OCI-LY1 (cell line): ENCODE measurements at regions not wholly inside any gene's neighbourhood (a gene's known extent, or its start where the extent isn't known, plus 50 kb on each side); places are given as distances from the start of the nearest gene placed in this dataset.

Experiments
- H2AFZ ChIP-seq: fragments of 200-600 bp; sonication (generic), shearing (Covaris generic); 2 replicates; pipeline ENCODE4 v1.6.0; 2014; ENCODE audit warnings: antibody characterized with exemption, mild to moderate bottlenecking, low read length
- H3F3A ChIP-seq: fragments of 200-600 bp; sonication (generic), shearing (Covaris generic); 2 replicates; pipeline ENCODE4 v1.6.0; 2014; ENCODE audit warnings: mild to moderate bottlenecking, antibody characterized with exemption, low read length, moderate library complexity; ENCODE audit not compliant: insufficient read depth
- H3K27ac ChIP-seq: fragments of 200-600 bp; sonication (generic); 2 replicates; pipeline ENCODE4 v1.5.1; 2014; ENCODE audit warnings: low read length, mixed run types, mild to moderate bottlenecking, low read depth; ENCODE audit not compliant: poor library complexity, severe bottlenecking
- H3K27me3 ChIP-seq: fragments of 200-600 bp; sonication (generic); 2 replicates; pipeline ENCODE4 v1.6.0; 2014; ENCODE audit warnings: antibody characterized with exemption, mild to moderate bottlenecking, low read length, moderate library complexity; ENCODE audit not compliant: insufficient read depth
- H3K36me3 ChIP-seq: fragments of 200-600 bp; sonication (generic); 2 replicates; pipeline ENCODE4 v1.6.1; 2014; ENCODE audit warnings: mild to moderate bottlenecking, antibody characterized with exemption, low read length, moderate library complexity, mixed read lengths; ENCODE audit not compliant: insufficient read depth
- H3K4me1 ChIP-seq: fragments of 200-600 bp; sonication (generic); 2 replicates; pipeline ENCODE4 v1.5.1; 2014; ENCODE audit warnings: mild to moderate bottlenecking, low read length, moderate library complexity; ENCODE audit not compliant: insufficient read depth, severe bottlenecking
- H3K4me2 ChIP-seq: fragments of 200-600 bp; sonication (generic), shearing (Covaris generic); 2 replicates; pipeline ENCODE4 v1.6.1; 2014; ENCODE audit warnings: low read length
- H3K4me3 ChIP-seq: fragments of 200-600 bp; sonication (generic); 2 replicates; pipeline ENCODE4 v1.5.1; 2014; ENCODE audit warnings: low read length, low read depth, mild to moderate bottlenecking, mixed read lengths; ENCODE audit not compliant: poor library complexity, severe bottlenecking
- H3K79me2 ChIP-seq: fragments of 200-600 bp; shearing (Covaris generic); 2 replicates; pipeline ENCODE4 v1.6.1; 2016; ENCODE audit warnings: mixed run types, low read length, mixed read lengths; ENCODE audit not compliant: insufficient read depth
- H3K9ac ChIP-seq: fragments of 200-600 bp; sonication (generic), shearing (Covaris generic); 2 replicates; pipeline ENCODE4 v1.6.1; 2014; ENCODE audit warnings: mild to moderate bottlenecking, low read length, mixed read lengths
- H3K9me2 ChIP-seq: fragments of 200-600 bp; sonication (generic), shearing (Covaris generic); 2 replicates; pipeline ENCODE4 v1.6.1; 2014; ENCODE audit warnings: low read depth, mild to moderate bottlenecking, low read length, mixed read lengths
- H3K9me3 ChIP-seq: fragments of 200-600 bp; shearing (Covaris generic); 2 replicates; pipeline ENCODE4 v1.6.1; 2014; ENCODE audit warnings: low read length, mixed read lengths
- H4K20me1 ChIP-seq: fragments of 200-600 bp; sonication (generic), shearing (Covaris generic); 2 replicates; pipeline ENCODE4 v1.6.0; 2016; ENCODE audit warnings: mild to moderate bottlenecking, low read length; ENCODE audit not compliant: insufficient read depth
- EZH2 ChIP-seq: fragments of 200-600 bp; sonication (generic), shearing (Covaris generic); IDR thresholded peaks from 2 replicates; pipeline ENCODE4 v1.8.0; 2017; ENCODE audit warnings: borderline replicate concordance, mixed run types, mild to moderate bottlenecking, antibody characterized with exemption, low read length, moderate library complexity, mixed read lengths
- TF ChIP-seq, protein P1 (sequence below): fragments of 200-600 bp; sonication (generic), shearing (Covaris generic); IDR thresholded peaks from 2 replicates; pipeline ENCODE4 v1.5.1; 2017; ENCODE audit warnings: mild to moderate bottlenecking, antibody characterized with exemption, low read length, moderate library complexity, mixed read lengths

DNA sequence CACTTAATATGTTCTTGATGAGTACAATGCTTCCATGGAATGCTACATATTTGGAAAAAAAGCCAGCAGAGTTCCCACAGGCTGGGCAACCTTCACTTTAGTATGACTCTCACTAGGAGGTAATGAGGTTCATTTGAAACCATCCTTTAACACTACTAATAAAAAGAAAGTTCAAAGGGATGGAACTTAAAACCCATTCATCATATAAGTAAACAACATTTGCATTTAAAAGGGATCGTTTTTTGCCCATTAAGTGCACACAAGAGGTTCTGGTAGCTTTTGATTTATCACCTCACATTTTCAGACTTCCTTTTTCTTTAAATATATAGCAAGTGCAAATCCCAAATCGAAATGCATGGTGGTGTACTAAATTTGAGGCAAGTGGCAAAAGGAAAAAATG, 270.8 kb upstream of the DCC start:
- no peaks in the 10 kb centered on the region for H4K20me1 ChIP-seq
- no peak overlapping the region for H3K27ac ChIP-seq
- no peaks in the 10 kb centered on the region for H3K27me3 ChIP-seq
- H3K79me2 ChIP-seq = no peaks in the 10 kb centered on the region
- H3K4me1 ChIP-seq = no peaks in the 10 kb centered on the region
- H3F3A ChIP-seq = no peaks in the 10 kb centered on the region
- no peak for TF ChIP-seq EZH2
- TF ChIP-seq, protein P1, sequence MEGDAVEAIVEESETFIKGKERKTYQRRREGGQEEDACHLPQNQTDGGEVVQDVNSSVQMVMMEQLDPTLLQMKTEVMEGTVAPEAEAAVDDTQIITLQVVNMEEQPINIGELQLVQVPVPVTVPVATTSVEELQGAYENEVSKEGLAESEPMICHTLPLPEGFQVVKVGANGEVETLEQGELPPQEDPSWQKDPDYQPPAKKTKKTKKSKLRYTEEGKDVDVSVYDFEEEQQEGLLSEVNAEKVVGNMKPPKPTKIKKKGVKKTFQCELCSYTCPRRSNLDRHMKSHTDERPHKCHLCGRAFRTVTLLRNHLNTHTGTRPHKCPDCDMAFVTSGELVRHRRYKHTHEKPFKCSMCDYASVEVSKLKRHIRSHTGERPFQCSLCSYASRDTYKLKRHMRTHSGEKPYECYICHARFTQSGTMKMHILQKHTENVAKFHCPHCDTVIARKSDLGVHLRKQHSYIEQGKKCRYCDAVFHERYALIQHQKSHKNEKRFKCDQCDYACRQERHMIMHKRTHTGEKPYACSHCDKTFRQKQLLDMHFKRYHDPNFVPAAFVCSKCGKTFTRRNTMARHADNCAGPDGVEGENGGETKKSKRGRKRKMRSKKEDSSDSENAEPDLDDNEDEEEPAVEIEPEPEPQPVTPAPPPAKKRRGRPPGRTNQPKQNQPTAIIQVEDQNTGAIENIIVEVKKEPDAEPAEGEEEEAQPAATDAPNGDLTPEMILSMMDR = no peak
- no peak overlapping the region for H3K4me2 ChIP-seq
- no peaks in the 10 kb centered on the region for H3K9me3 ChIP-seq
- H3K9ac ChIP-seq = no peak overlapping the region
- no peaks in the 10 kb centered on the region for H3K9me2 ChIP-seq
- H2AFZ ChIP-seq = no peak overlapping the region
- H3K36me3 ChIP-seq = no peaks in the 10 kb centered on the region
- no peak overlapping the region for H3K4me3 ChIP-seq

GRCh38 chr18:52070291-52070756, 269.7 kb upstream of the DCC start:
- no peaks in the 10 kb centered on the region for H3F3A ChIP-seq
- no peak overlapping the region for H3K9ac ChIP-seq
- no peaks in the 10 kb centered on the region for H3K9me2 ChIP-seq
- no peaks in the 10 kb centered on the region for H3K79me2 ChIP-seq
- no peaks in the 10 kb centered on the region for H3K9me3 ChIP-seq
- no peaks in the 10 kb centered on the region for H4K20me1 ChIP-seq
- H3K27ac ChIP-seq = no peak overlapping the region
- H3K4me2 ChIP-seq = no peak overlapping the region
- no peaks in the 10 kb centered on the region for H3K4me1 ChIP-seq
- no peaks in the 10 kb centered on the region for H3K36me3 ChIP-seq
- H3K4me3 ChIP-seq = no peak overlapping the region
- H3K27me3 ChIP-seq = no peaks in the 10 kb centered on the region
- H2AFZ ChIP-seq = no peak overlapping the region
- TF ChIP-seq EZH2 = no peak

- no peak overlapping the region for H3K4me2 ChIP-seq
- H3K36me3 ChIP-seq = no peaks in the 10 kb centered on the region
- peaks cover 3% of the 10 kb centered on the region; the same call in 1 of the 2 replicates for H3F3A ChIP-seq
- no peaks in the 10 kb centered on the region for H3K79me2 ChIP-seq
- H4K20me1 ChIP-seq = no peaks in the 10 kb centered on the region
- H3K27me3 ChIP-seq = no peaks in the 10 kb centered on the region
- no peak overlapping the region for H3K27ac ChIP-seq
- TF ChIP-seq, protein P1 = no peak
- TF ChIP-seq EZH2 = no peak
- H3K4me3 ChIP-seq = no peak overlapping the region
- no peaks in the 10 kb centered on the region for H3K9me2 ChIP-seq
- no peak overlapping the region for H2AFZ ChIP-seq
- no peaks in the 10 kb centered on the region for H3K4me1 ChIP-seq
- no peaks in the 10 kb centered on the region for H3K9me3 ChIP-seq
- no peak overlapping the region for H3K9ac ChIP-seq
Observed at GRCh38 chr18:52077251-52077983, 262.6 kb upstream of the DCC start.

DNA sequence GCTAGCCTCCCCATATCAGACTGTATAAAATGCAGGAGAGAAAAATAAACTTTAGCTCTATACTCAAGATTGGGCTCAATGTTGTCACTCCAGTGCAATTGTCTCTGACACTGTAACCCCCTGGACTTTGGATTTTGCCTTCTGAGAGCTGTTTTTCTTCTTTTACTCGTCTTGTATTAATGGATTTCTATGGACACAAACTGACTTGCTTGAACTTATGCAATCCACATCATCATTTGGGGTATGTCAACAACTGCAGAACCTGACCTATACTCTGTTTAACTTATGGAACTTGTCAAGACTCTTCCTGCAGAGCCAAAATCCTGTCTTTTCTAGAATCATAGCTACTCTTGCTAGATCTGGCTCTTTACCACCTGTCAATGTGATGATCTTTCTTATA, 257.8 kb upstream of the DCC start:
- H3F3A ChIP-seq = peaks cover 3% of the 10 kb centered on the region; the same call in 1 of the 2 replicates
- no peak overlapping the region for H3K9ac ChIP-seq
- H3K27me3 ChIP-seq = no peaks in the 10 kb centered on the region
- TF ChIP-seq, protein P1 = no peak
- no peak for TF ChIP-seq EZH2
- H3K4me2 ChIP-seq = no peak overlapping the region
- H3K9me3 ChIP-seq = no peaks in the 10 kb centered on the region
- H3K4me3 ChIP-seq = no peak overlapping the region
- H3K79me2 ChIP-seq = no peaks in the 10 kb centered on the region
- no peaks in the 10 kb centered on the region for H4K20me1 ChIP-seq
- no peak overlapping the region for H2AFZ ChIP-seq
- H3K36me3 ChIP-seq = no peaks in the 10 kb centered on the region
- no peak overlapping the region for H3K27ac ChIP-seq
- no peaks in the 10 kb centered on the region for H3K4me1 ChIP-seq
- no peaks in the 10 kb centered on the region for H3K9me2 ChIP-seq
